ENCODE measurements at regions not wholly inside any gene's neighbourhood (a gene's known extent, or its start where the extent isn't known, plus 50 kb on each side); places are given as distances from the start of the nearest gene placed in this dataset.
"Not testable (repeated sequence)": the region's sequence is repeated elsewhere in the genome, so short reads cannot be mapped to it uniquely, and the experiment has no call there.

DNA sequence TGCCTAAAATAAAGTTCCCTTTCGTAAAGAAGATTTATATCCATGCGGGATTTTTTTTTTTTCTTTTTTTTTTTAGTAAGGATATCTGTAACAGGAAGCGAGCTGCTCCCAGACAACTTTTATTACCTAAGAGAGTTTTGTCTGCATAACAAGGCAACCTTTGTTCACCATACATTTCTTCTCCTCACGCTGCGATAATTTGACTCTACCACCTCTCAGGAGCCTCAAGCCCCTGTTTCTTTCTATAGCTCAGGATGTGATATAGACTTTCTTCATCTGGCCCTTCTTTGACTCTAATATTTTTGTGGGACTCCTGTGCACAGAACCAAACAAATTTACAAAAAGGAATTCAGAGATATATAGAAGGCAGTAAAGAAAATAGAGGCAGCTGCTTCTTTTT, 1053.7 kb upstream of the SPRY2 start:
- no peak for DNase-seq (ENCODE audit: low read depth in 2 of 2)

- no peak for DNase-seq (ENCODE audit: low read depth in 2 of 2)
Measured at GRCh38 chr13:81393721-81394120, 1052.8 kb upstream of the SPRY2 start.

DNA sequence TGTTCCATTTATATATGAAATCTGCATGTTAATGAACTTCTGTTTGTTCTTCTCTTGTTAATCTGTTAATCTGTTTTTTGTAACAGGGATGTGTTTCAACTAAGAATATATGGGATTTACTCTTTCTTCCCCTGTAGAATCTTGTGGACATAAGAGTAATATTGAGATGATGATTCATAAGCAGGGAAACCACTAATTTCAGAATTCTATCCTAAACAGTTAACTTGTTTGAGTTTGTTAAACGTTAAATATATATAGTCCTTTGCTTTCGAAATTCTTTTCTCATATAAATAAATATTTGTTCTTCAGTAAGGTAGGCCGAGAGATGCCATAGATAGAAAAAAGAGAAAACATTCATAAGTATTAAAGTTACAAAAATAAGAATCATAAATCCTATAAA, 1052.2 kb upstream of the SPRY2 start:
- DNase-seq (ENCODE audit: low read depth in 2 of 2), result no peak

- DNase-seq (ENCODE audit: low read depth in 2 of 2), result no peak
Measured at GRCh38 chr13:81388400-81388799, 1047.5 kb upstream of the SPRY2 start.

DNA sequence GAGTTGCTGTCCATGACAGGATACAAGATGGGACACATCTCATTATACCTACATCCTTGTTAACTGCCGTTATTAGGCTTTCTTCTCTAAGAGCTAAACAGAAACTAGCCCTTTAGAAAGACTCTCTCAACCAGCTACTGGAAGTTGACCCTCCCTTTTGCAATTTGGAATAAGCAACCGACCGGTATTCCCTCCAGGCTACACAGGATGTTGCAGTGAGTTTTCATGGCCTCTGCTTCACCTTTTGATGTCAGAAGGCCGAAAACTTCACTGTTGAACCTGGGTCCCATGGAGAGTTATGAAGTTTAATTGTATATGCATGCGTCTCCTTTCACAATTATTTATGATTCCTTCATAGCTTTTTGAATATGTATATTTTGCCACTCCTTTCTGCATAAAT, 1042.5 kb upstream of the SPRY2 start:
- no peak for DNase-seq (ENCODE audit: low read depth in 2 of 2)

DNA sequence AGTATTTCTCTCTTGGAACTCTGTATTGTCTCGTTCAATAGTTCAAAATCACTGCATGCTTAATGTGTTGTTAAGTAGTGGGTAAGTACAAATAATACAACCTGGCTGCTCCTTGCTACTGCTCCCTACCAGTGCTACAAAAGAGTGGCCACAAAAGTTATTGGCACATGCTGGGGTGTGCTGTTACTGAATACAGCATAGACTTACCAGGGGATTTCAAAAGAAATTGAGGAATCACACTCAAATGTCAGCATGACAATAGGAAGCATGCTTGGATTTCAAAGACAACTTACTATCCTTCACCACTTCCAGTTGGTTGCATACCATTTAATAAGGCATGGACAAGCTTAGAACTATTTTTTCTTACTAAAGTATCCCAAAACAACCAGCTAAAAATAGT, 1041.3 kb upstream of the SPRY2 start:
- no peak for DNase-seq (ENCODE audit: low read depth in 2 of 2)

GRCh38 chr13:81381560-81381959, 1040.6 kb upstream of the SPRY2 start:
- DNase-seq (ENCODE audit: low read depth in 2 of 2), result no peak

DNA sequence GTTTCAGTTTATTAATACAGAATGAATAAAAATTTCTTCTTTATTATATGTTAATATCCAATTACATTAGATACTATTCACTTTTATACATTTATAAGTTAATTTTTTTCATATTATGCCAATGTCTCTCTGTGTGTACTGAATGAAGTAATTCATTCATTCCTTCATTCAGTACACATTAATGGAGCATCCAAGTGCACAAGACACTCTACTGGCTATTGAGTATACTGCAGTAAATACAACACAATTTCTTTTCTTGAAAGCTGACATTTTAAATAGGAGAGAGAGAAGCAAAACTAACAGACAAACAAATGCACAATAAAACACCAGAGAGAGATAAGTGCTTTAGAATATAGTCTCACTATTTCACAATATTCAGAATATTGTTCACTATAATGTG, 1038.3 kb upstream of the SPRY2 start:
- DNase-seq (ENCODE audit: low read depth in 2 of 2), result no peak

GRCh38 chr13:81377921-81378320, 1037.0 kb upstream of the SPRY2 start:
- no peak for DNase-seq (ENCODE audit: low read depth in 2 of 2)

DNA sequence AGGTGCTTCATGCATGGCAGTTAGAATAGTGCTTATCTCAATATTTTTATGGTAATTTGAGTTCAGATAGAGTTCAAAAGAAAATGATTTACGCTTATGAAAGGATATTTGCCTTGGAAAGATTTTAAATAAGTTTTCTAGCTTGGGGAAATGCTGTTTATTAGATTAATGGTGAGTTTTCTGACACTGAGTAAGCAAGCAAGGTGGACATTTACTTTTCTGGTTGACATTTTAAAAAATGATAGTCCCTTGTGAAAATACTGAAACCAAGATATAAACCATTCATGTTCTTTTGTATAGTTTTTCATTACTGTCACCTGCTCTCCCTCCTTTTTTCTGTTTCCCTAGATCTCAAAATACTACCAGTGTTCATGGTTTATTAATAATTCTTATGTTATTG, 1034.8 kb upstream of the SPRY2 start:
- no peak for DNase-seq (ENCODE audit: low read depth in 2 of 2)

GRCh38 chr13:81362711-81363110, 1021.8 kb upstream of the SPRY2 start:
- DNase-seq (ENCODE audit: low read depth in 2 of 2), result not testable (repeated sequence)

- DNase-seq (ENCODE audit: low read depth in 2 of 2), result no peak
Measured at GRCh38 chr13:81350056-81350455, 1009.1 kb upstream of the SPRY2 start.

DNA sequence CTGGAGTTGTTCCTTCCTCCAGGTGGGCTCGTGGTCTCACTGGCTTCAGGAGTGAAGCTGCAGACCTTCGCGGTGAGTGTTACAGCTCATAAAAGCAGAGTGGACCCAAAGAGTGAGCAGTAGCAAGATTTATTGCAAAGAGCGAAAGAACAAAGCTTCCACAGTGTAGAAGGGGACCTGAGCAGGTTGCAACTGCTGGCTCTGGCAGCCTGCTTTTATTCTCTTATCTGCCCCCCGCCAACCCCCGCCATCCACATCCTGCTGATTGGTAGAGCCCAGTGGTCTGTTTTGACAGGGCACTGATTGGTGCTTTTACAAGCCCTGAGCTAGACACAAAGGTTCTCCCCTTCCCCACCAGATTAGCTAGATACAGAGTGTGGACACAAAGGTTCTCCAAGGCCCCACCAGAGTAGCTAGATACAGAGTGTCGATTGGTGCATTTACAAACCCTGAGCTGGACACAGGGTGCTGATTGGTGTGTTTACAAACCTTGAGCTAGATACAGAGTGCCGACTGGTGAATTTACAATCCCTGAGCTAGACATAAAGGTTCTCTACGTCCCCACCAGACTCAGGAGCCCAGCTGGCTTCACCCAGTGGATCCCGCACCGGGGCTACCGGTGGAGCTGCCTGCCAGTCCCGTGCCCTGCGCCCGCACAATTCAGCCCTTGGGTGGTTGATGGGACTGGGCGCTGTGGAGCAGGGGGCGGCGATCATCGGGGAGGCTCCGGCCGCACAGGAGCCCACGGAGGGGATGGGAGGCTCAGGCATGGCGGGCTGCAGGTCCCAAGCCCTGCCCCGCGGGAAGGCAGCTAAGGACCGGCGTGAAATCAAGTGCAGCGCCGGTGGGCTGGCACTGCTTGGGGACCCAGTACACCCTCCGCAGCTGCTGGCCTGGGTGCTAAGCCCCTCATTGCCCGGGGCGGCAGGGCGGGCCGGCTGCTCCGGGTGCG, 999.5 kb upstream of the SPRY2 start:
- not testable (repeated sequence) for DNase-seq (ENCODE audit: low read depth in 2 of 2)

- not testable (repeated sequence) for DNase-seq (ENCODE audit: low read depth in 2 of 2)
Measured at GRCh38 chr13:81339666-81340065, 998.7 kb upstream of the SPRY2 start.

DNA sequence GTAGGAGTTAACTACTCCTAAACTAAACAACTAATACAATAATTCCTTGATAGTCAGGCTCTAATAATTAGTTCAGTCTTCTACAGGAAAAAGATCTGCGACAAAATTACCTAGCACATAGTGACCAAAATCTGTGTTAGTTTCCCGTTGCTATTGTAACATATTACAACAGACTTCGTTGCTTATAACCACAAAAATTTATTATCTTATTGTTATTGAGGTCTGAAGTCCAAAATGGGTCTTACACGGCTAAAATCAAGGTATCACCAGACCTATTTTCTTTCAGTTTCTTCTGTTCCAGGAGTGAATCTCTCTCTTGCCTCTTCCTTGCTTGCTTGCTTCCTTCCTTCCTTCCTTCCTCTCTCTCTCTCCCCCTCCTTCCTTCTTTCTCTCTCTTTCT, 993.6 kb upstream of the SPRY2 start:
- DNase-seq (ENCODE audit: low read depth in 2 of 2), result no peak

GRCh38 chr13:81326913-81327312, 986.0 kb upstream of the SPRY2 start:
- DNase-seq (ENCODE audit: low read depth in 2 of 2), result no peak

- DNase-seq (ENCODE audit: low read depth in 2 of 2), result no peak
Measured at GRCh38 chr13:81320516-81320915, 979.6 kb upstream of the SPRY2 start.

DNA sequence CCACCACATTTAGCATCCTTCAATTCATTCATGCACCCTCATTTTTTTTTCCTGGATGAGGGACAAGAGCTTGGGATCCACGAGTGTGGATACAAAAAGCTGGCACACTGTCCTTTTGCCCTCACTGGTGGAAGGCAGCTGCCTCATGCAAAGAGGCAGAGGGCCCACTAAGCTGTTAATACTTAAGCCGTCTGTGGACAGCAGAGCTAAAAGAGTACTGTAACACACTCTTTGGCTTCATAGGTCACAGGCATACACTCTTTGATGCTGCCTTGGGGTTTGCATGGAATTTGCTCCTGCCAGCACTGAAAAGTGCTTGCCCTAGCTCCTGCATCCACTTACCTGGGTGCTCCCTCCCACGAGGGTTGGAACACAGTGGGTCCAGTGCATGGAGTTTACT, 978.4 kb upstream of the SPRY2 start:
- DNase-seq (ENCODE audit: low read depth in 2 of 2), result no peak

- DNase-seq (ENCODE audit: low read depth in 2 of 2), result no peak
Measured at GRCh38 chr13:81318231-81319019, 977.5 kb upstream of the SPRY2 start.

GRCh38 chr13:81314461-81314860, 973.5 kb upstream of the SPRY2 start:
- DNase-seq (ENCODE audit: low read depth in 2 of 2), result no peak

DNA sequence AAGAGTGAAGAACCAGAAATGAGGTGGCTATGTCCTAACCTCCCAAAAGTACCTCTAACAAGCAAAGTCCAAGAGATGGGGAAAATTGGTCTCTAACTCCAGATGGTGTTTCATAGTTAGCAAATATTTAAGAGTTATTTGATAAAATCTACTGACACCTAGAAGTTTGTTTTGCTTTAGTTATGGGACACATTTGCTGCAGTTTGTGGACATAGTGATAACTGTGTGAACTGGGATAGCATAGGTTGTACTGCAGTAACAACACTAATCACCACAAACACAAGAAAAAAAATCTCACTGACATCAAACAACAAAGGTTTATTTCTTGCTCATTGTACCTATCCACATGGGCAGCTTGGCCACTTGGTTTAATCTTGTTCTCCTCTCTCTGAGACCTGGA, 965.0 kb upstream of the SPRY2 start:
- DNase-seq (ENCODE audit: low read depth in 2 of 2), result no peak

- no peak for DNase-seq (ENCODE audit: low read depth in 2 of 2)
Measured at GRCh38 chr13:81304121-81304659, 963.3 kb upstream of the SPRY2 start.

DNA sequence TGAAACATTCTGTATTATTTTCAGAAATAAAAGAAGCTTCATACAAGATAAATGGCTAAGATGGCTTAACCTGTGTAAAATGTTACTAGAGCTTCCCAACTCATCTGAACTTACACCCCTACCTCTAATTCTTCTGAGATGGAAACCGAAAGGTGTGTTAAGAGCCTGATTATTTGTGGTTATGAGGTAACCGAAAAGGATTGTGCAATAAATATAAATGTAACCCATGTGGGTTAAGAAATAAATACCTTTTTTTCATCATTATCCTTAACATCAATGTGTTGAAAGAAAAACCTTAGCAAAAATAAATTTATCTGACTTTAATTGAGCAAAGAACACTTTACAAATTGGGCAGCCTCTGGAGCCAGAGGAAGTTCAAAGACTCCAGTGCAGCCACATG, 961.8 kb upstream of the SPRY2 start:
- DNase-seq (ENCODE audit: low read depth in 2 of 2), result no peak

All from stimulated activated CD4-positive, alpha-beta T cell treated with anti-CD3 and anti-CD28 coated beads, Interleukin-4, amount 100 ng/mL, for 48 hours (primary cell).